Heart left ventricle (tissue), 13 donors: ENCODE measurements at regions not wholly inside any gene's neighbourhood (a gene's known extent, or its start where the extent isn't known, plus 50 kb on each side); places are given as distances from the start of the nearest gene placed in this dataset.

Experiments
- CTCF ChIP-seq, 12 donors: fragments of 200-600 bp; sonication (generic) in 4 of 12; IDR thresholded peaks; one replicate each; pipeline versions ENCODE4 v1.5.0 to v1.8.0; 2018 to 2022; ENCODE audit warnings: antibody characterized with exemption in 12 of 12, mild to moderate bottlenecking in 5 of 12
- POLR2A ChIP-seq, 2 donors: fragments of 450-650 bp; IDR thresholded peaks; one replicate each; pipeline ENCODE4 v1.6.1; 2017; ENCODE audit warnings: antibody characterized with exemption in 2 of 2, mild to moderate bottlenecking in 2 of 2, moderate library complexity in 2 of 2
- donor health status: ischemic (EF 13 %, LVEDD 7.1; RV severe dilation, severe dysfunction).
- donor health status: DM: no; HTN: yes; CAD: no.
- donor health status: DM: no; HTN: no; CAD: no.
- donor health status: ischemic (EF 25% LVEDD 6.9; RV normal size, moderate dysfunction).
- donor health status: ischemic (EF 25% LVEDD 5.7; RV mildly dilated, moderate dysfunction).
- donor health status: ischemic (EF 35%, LVEDD 5.7; RV mildly dilated, moderate dysfunction).
- donor health status: nonischemic (EF 11% LVEDD 7.7; RV severe dilation, severe dysfunction).
- donor health status: DM: yes; HTN: yes; CAD: no.
- donor health status: PGD.
- donor health status: ischemic (EF 29% LVEDD 5.4; RV normal size, mild dysfunction).
- donor health status: nonischemic (EF 23%, LVEDD 6.1; RV moderate dilation, normal function).

- TF ChIP-seq CTCF (IDR thresholded peaks at IDR 0.05) (no peak), POLR2A (IDR thresholded peaks at IDR 0.05) (no peak)
Observed at GRCh38 chr7:39894904-39895303, 55.2 kb upstream of the CDK13 start.
